Breast epithelium (tissue), 4 donors: ENCODE measurements at regions not wholly inside any gene's neighbourhood (a gene's known extent, or its start where the extent isn't known, plus 50 kb on each side); places are given as distances from the start of the nearest gene placed in this dataset.

Experiments
- DNase-seq, 2 donors: peaks; one replicate each; pipeline ENCODE4 v3.0.0-alpha.2; 2019; ENCODE audit warnings: low spot score in 2 of 2
- H3K27ac ChIP-seq, 2 donors: fragments of 200-600 bp; sonication (generic) in 1 of 2; one replicate each; pipeline ENCODE4 v1.5.1; 2016 to 2019; ENCODE audit warnings: mild to moderate bottlenecking in 1 of 2
- H3K27me3 ChIP-seq, 2 donors: fragments of 200-600 bp; sonication (generic) in 1 of 2; one replicate each; pipeline versions ENCODE4 v1.5.1 to v1.6.0; 2017 to 2019; ENCODE audit warnings: control low read depth in 1 of 2, mild to moderate bottlenecking in 1 of 2
- H3K36me3 ChIP-seq: fragments of 200-600 bp; one replicate; pipeline ENCODE4 v1.5.1; 2019
- H3K4me1 ChIP-seq, 2 donors: fragments of 200-600 bp; sonication (generic); one replicate each; pipeline ENCODE4 v1.5.1; 2016 to 2019; ENCODE audit warnings: control low read depth in 1 of 2
- H3K4me3 ChIP-seq, 3 donors: fragments of 200-600 bp; sonication (generic); 1 replicate in 2 of 3; 2 replicates in 1 of 3; pipeline ENCODE4 v1.5.1; 2016 to 2019; ENCODE audit warnings: mild to moderate bottlenecking in 3 of 3, moderate library complexity in 2 of 3
- H3K9me3 ChIP-seq, 2 donors: fragments of 200-600 bp; sonication (generic) in 1 of 2; one replicate each; pipeline ENCODE4 v1.5.1; 2016 to 2019; ENCODE audit warnings: control low read depth in 1 of 2
- CTCF ChIP-seq, 3 donors: fragments of 450-650 bp; IDR thresholded peaks; one replicate each; pipeline ENCODE4 v1.5.1; 2016 to 2017; ENCODE audit warnings: antibody characterized with exemption in 3 of 3, mild to moderate bottlenecking in 3 of 3, moderate library complexity in 3 of 3
- POLR2A ChIP-seq: fragments of 450-650 bp; IDR thresholded peaks from one replicate; pipeline ENCODE4 v1.6.1; 2016; ENCODE audit warnings: antibody characterized with exemption, mild to moderate bottlenecking, moderate library complexity
- POLR2AphosphoS5 ChIP-seq, 3 donors: sonication (generic); formaldehyde crosslinking; IDR thresholded peaks; one replicate each; pipeline ENCODE4 v1.6.1; 2017; ENCODE audit warnings: antibody characterized with exemption in 3 of 3
- intact Hi-C: fragments of 100-400 bp; cut with DNase I; formaldehyde crosslinking; loops from one replicate; pipeline ENCODE4 v1.15.1; 2023; ENCODE audit warnings: low total_unique reads

GRCh38 chr2:18787726-18788125 is 198.4 kb upstream of the NT5C1B start:
- TF ChIP-seq CTCF (IDR thresholded peaks at IDR 0.05) (no peak), POLR2AphosphoS5 (IDR thresholded peaks at IDR 0.05) (no peak), POLR2A (no peak)
- intact Hi-C loops: no loop called here

GRCh38 chr2:18784245-18784644 is 194.9 kb upstream of the NT5C1B start:
- TF ChIP-seq POLR2AphosphoS5 (IDR thresholded peaks at IDR 0.05): no peak
- TF ChIP-seq CTCF (IDR thresholded peaks at IDR 0.05): no peak
- TF ChIP-seq POLR2A: no peak
- Histone ChIP-seq H3K36me3 (no peaks in the 10 kb centered on the region), H3K4me1 (no peaks in the 10 kb centered on the region), H3K4me3 (no peak overlapping the region), H3K27me3 (no peaks in the 10 kb centered on the region), H3K27ac (no peak overlapping the region), H3K9me3 (no peaks in the 10 kb centered on the region)
- no peak for DNase-seq
- intact Hi-C loops: no loop called here

More at GRCh38 chr2:18787726-18788125, 198.4 kb upstream of the NT5C1B start:
- Histone ChIP-seq H3K36me3 (no peaks in the 10 kb centered on the region), H3K4me3 (no peak overlapping the region), H3K27me3 (no peaks in the 10 kb centered on the region), H3K4me1 (no peaks in the 10 kb centered on the region), H3K27ac (no peak overlapping the region), H3K9me3 (no peaks in the 10 kb centered on the region)
- no peak for DNase-seq

- H3K9me3 ChIP-seq: no peaks in the 10 kb centered on the region
- DNase-seq: no peak
- TF ChIP-seq POLR2A (no peak), CTCF (IDR thresholded peaks at IDR 0.05) (no peak), POLR2AphosphoS5 (IDR thresholded peaks at IDR 0.05) (no peak)
- H3K36me3 ChIP-seq: no peaks in the 10 kb centered on the region
- H3K4me1 ChIP-seq: no peaks in the 10 kb centered on the region
- intact Hi-C loops: no loop called here
- no peak overlapping the region for H3K27ac ChIP-seq
- H3K27me3 ChIP-seq: no peaks in the 10 kb centered on the region
- no peak overlapping the region for H3K4me3 ChIP-seq
These were observed 192.3 kb upstream of the NT5C1B start for GRCh38 chr2:18781541-18782280.

- no peak overlapping the region for H3K4me3 ChIP-seq
- no peaks in the 10 kb centered on the region for H3K27me3 ChIP-seq
- no peak for DNase-seq
- no peaks in the 10 kb centered on the region for H3K9me3 ChIP-seq
- TF ChIP-seq CTCF (IDR thresholded peaks at IDR 0.05) (no peak), POLR2A (no peak), POLR2AphosphoS5 (IDR thresholded peaks at IDR 0.05) (no peak)
- intact Hi-C loops: no loop called here
- H3K4me1 ChIP-seq: no peaks in the 10 kb centered on the region
- no peak overlapping the region for H3K27ac ChIP-seq
- no peaks in the 10 kb centered on the region for H3K36me3 ChIP-seq
These were observed 188.0 kb upstream of the NT5C1B start for GRCh38 chr2:18777250-18777812.

GRCh38 chr2:18771212-18771611 is 181.8 kb upstream of the NT5C1B start:
- Histone ChIP-seq H3K27ac (no peak overlapping the region), H3K9me3 (peaks cover 0 to 7% of the 10 kb centered on the region in 2 donors), H3K4me3 (no peak overlapping the region), H3K4me1 (no peaks in the 10 kb centered on the region), H3K36me3 (no peaks in the 10 kb centered on the region), H3K27me3 (no peaks in the 10 kb centered on the region)
- no peak for DNase-seq
- intact Hi-C loops: no loop called here
- TF ChIP-seq POLR2A (no peak), CTCF (IDR thresholded peaks at IDR 0.05) (no peak), POLR2AphosphoS5 (IDR thresholded peaks at IDR 0.05) (no peak)
